ENCODE measurements at regions not wholly inside any gene's neighbourhood (a gene's known extent, or its start where the extent isn't known, plus 50 kb on each side); places are given as distances from the start of the nearest gene placed in this dataset.

DNA sequence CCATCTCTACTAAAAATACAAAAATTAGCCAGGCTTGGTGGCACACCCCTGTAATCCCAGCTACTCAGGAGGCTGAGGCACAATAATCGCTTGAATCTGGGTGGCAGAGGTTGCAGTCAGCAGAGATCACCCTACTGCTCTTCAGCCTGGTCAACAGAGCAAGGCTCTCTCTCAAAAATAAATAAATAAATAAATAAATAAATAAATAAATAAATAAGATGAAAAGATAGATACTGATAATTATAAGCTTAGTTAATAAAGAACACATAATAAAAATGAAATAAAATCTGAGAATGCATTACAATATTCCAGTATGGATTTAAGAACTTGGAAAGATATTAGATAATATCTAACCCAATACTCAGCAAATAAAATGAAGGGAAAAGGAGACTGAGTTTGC, 235.9 kb upstream of the DAB1 start:
- DNase-seq (ENCODE audit: low spot score), result no peak

DNA sequence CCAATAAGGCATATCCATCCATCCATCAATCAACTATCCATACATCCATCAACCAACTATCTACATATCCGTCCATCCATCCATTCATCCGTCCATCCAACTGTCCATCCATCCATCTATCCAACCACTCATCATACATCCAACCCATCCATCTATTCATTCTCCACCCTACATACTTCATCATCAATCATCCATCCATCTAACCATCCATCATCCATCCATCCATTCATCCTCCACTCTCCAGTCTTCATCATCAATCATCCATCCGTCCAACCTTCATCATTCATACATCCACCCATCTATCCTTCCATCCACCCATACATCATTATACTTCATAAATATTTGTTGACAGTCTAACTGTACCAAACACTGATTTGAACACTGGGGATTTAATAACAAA, 231.3 kb upstream of the DAB1 start:
- DNase-seq (ENCODE audit: low spot score), result no peak

GRCh38 chr1:57644667-57645066, 220.8 kb upstream of the DAB1 start:
- no peak for DNase-seq (ENCODE audit: low spot score)

GRCh38 chr1:57638239-57638638, 214.4 kb upstream of the DAB1 start:
- DNase-seq (ENCODE audit: low spot score), result no peak

- no peak for DNase-seq (ENCODE audit: low spot score)
These were observed 213.3 kb upstream of the DAB1 start for GRCh38 chr1:57637155-57637554.

GRCh38 chr1:57633881-57634280, 210.0 kb upstream of the DAB1 start:
- no peak for DNase-seq (ENCODE audit: low spot score)

- no peak for DNase-seq (ENCODE audit: low spot score)
These were observed 209.2 kb upstream of the DAB1 start for GRCh38 chr1:57633056-57633455.

GRCh38 chr1:57632401-57632800, 208.5 kb upstream of the DAB1 start:
- no peak for DNase-seq (ENCODE audit: low spot score)

DNA sequence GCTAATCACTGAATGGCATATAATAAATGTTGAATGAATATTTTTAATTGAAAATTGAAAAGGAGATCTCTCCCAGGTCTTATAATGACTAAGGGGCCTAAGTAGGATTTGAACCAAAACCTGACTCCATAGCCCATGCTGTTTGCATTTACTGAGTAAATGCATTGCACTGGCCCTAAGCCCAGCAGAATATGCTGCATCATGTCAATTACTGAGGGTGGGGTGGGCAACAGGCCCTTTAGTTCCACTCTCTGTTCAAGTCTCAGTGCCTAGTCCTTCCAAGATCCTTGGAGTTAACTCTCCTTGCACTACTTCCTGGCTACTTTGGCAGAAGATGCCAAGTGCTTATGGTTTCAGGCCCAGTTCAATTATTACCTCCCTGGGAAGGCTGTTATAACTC, 203.8 kb upstream of the DAB1 start:
- no peak for DNase-seq (ENCODE audit: low spot score)

DNA sequence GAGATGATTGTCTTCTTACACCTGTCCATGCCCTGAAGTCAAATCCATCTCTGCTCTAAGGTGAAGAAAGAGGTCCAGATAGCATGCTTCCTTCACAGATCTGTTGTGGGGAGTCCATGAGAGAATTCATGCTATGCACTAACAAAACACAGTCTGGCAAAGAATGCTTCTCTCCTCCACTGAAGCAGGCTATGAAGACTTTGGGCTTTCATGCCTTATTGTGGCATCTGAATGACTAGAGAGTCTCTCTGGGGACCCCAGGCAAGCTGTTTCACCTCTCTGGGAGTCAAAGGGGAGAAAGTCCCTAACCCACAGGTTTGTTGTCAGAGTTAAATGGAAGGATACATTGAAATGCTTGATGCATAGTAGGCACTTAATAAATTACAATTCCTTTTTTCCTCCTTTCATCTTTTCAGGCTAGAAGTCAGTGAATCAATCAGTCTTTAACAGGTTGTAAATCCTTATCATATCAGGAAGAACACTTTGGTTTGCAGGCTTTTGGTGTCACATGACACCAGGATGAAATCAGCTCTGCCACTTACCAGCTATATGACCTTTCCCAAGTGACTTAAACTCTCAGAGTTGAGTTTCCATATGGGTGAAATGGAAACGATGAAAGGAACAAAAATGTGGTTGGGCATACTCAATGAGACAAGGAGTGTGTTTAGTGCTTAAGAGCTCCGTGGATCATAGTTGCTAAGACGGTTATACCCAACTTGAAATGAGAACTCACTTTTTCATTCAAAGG, 200.1 kb upstream of the DAB1 start:
- no peak for DNase-seq (ENCODE audit: low spot score)

- DNase-seq (ENCODE audit: low spot score), result no peak
These were observed 199.4 kb upstream of the DAB1 start for GRCh38 chr1:57623039-57623790.

GRCh38 chr1:57621776-57622175, 197.9 kb upstream of the DAB1 start:
- no peak for DNase-seq (ENCODE audit: low spot score)

- DNase-seq (ENCODE audit: low spot score), result no peak
These were observed 196.7 kb upstream of the DAB1 start for GRCh38 chr1:57620605-57621004.

GRCh38 chr1:57616921-57617320, 193.1 kb upstream of the DAB1 start:
- no peak for DNase-seq (ENCODE audit: low spot score)

DNA sequence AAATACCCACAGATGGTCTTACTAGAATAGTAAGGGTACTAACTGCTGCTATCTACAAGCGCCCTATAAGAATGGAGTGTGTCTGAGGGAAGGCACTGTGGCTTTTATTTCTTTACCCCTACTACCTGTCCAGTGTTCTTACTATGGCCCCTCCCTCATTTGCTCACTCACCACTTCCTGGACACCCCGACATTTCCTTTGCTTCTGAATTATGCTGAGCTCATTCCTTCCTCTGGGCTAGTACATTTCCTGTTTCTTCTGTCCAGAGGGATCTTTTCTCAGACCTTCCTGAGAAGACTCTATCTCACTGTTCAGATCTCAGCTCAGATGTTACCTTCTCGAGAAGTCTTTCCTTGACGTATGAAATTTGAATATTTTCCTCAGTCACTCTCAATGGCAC, 192.1 kb upstream of the DAB1 start:
- DNase-seq (ENCODE audit: low spot score), result no peak

DNA sequence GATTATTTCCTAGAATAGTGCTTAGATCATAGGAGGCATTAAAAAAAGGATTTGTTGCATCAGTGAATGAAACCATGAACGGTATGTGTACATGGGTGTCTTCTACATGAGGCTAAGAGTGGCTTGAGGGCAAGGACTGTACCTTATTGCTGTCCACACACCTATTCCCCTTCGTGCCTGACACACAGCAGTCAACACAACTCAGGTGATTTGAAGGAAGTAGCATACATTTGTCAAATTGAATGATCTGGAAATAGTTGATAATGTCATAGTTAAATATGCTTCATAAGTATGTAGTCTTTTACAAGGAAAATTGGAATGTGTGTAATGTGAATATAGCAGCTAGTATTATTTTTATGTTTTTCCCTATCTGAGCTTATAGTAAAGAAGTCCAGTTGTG, 189.0 kb upstream of the DAB1 start:
- no peak for DNase-seq (ENCODE audit: low spot score)

- no peak for DNase-seq (ENCODE audit: low spot score)
These were observed 182.1 kb upstream of the DAB1 start for GRCh38 chr1:57605933-57606332.

DNA sequence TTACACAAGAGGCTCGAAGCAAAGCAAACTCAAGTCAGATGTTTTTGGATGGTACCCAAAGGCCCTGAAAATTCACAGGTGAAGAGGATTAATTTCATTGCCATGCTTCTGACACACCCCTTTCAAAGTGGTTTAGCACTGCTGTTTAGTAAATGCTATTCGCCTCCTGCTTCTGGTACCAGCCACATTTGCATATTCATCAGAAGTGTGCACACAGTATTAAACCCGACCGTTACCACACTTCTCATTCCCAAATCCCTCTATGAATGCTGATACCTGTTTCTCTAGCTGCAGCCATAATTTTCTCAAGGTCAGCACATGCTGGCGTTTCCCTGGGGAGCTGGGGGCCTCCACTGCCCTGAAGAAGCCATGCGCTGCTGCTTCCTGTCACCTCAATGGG, 179.8 kb upstream of the DAB1 start:
- DNase-seq (ENCODE audit: low spot score), result no peak

- DNase-seq (ENCODE audit: low spot score), result no peak
These were observed 176.6 kb upstream of the DAB1 start for GRCh38 chr1:57600424-57600823.

GRCh38 chr1:57599236-57599994, 175.6 kb upstream of the DAB1 start:
- no peak for DNase-seq (ENCODE audit: low spot score)

- no peak for DNase-seq (ENCODE audit: low spot score)
These were observed 173.2 kb upstream of the DAB1 start for GRCh38 chr1:57597036-57597435.

GRCh38 chr1:57594002-57594401, 170.1 kb upstream of the DAB1 start:
- DNase-seq (ENCODE audit: low spot score), result no peak

DNA sequence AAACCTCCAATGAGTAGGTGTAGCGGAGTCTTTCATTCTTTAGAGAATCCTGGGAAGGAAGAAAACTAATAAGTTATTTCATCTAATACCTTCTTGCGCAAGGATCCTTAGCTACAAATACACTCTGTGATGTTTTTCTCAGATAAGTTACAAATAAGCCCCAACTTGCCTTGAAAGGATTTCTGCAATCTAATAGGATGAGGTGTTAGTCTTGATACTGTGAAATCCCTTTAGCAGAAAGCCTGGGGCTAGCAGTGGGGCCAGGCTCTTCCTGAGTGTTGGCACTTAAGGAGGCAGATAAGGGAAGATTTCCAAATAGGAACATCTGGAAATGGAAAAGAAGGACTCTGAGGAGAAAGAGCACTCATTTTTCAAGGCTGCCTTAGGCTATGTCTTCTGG, 168.0 kb upstream of the DAB1 start:
- DNase-seq (ENCODE audit: low spot score), result no peak

All from HT-29 (cell line).